Tibial nerve (tissue), 4 donors: ENCODE measurements at regions not wholly inside any gene's neighbourhood (a gene's known extent, or its start where the extent isn't known, plus 50 kb on each side); places are given as distances from the start of the nearest gene placed in this dataset.

Source experiments
- DNase-seq, 2 donors: peaks; one replicate each; pipeline ENCODE4 v3.0.0-alpha.2; 2019; ENCODE audit warnings: low spot score in 2 of 2
- H3K27ac ChIP-seq, 4 donors: fragments of 200-600 bp; sonication (generic) in 3 of 4; one replicate each; pipeline ENCODE4 v1.5.1; 2017 to 2019; ENCODE audit warnings: mild to moderate bottlenecking in 1 of 4
- H3K27me3 ChIP-seq, 2 donors: fragments of 200-600 bp; sonication (generic) in 1 of 2; one replicate each; pipeline versions ENCODE4 v1.5.1 to v1.6.0; 2017 to 2019
- H3K36me3 ChIP-seq, 3 donors: fragments of 200-600 bp; sonication (generic); one replicate each; pipeline ENCODE4 v1.5.1; 2018 to 2019
- H3K4me1 ChIP-seq, 4 donors: fragments of 200-600 bp; sonication (generic) in 3 of 4; one replicate each; pipeline ENCODE4 v1.5.1; 2017 to 2019
- H3K4me3 ChIP-seq, 4 donors: fragments of 200-600 bp; sonication (generic) in 3 of 4; one replicate each; pipeline ENCODE4 v1.5.1; 2017 to 2019; ENCODE audit warnings: mild to moderate bottlenecking in 1 of 4, moderate library complexity in 1 of 4
- H3K9me3 ChIP-seq, 4 donors: fragments of 200-600 bp; sonication (generic) in 3 of 4; one replicate each; pipeline ENCODE4 v1.5.1; 2017 to 2019
- EP300 ChIP-seq, 2 donors: sonication (generic); formaldehyde crosslinking; IDR thresholded peaks; one replicate each; pipeline ENCODE4 v1.6.1; 2017; ENCODE audit warnings: antibody characterized with exemption in 2 of 2, mild to moderate bottlenecking in 1 of 2
- POLR2A ChIP-seq, 2 donors: fragments of 450-650 bp; IDR thresholded peaks; one replicate each; pipeline ENCODE4 v1.6.1; 2017; ENCODE audit warnings: antibody characterized with exemption in 2 of 2, mild to moderate bottlenecking in 2 of 2, moderate library complexity in 2 of 2
- WGBS, 2 donors: methylation state at CpG; one replicate each; pipeline ENCODE4 v1.1.5; 2018; 5-methylcytosine and 5-hydroxymethylcytosine counted together
- TF ChIP-seq, protein P1 (sequence below), 5 experiments: fragments of 200-600 bp in 3 of 5; fragments of 450-650 bp in 2 of 5; sonication (generic) in 3 of 5; IDR thresholded peaks; one replicate each; pipeline ENCODE4 v1.5.1; 2016 to 2019; ENCODE audit warnings: antibody characterized with exemption in 5 of 5, mild to moderate bottlenecking in 3 of 5, moderate library complexity in 2 of 5

DNA sequence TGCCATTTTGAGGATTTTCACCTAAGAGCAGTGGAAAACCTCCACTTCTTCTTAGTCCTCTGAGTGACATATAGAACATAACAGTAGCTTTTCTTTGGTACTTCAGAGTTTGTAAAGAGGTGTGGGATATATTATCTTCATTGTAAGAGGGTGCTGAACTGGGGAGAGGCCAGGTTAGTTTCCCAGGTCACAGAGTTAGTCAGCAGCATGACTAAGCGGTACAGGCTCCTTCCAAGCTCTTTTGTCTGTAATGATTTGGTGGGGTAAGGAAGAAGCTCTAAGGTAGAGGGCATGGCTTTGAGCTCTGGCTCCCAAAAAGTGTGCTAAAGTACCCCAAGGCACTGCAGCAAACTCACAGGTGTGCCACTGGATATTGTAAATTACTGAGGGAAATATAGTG is 325.0 kb upstream of the PLXNA2 start:
- WGBS, 2 donors, result 84 to 95% methylated on average over 1 of the region's 1 CpG
- TF ChIP-seq POLR2A (IDR thresholded peaks at IDR 0.05), result no peak
- TF ChIP-seq EP300 (IDR thresholded peaks at IDR 0.05), result no peak
- TF ChIP-seq, protein P1, sequence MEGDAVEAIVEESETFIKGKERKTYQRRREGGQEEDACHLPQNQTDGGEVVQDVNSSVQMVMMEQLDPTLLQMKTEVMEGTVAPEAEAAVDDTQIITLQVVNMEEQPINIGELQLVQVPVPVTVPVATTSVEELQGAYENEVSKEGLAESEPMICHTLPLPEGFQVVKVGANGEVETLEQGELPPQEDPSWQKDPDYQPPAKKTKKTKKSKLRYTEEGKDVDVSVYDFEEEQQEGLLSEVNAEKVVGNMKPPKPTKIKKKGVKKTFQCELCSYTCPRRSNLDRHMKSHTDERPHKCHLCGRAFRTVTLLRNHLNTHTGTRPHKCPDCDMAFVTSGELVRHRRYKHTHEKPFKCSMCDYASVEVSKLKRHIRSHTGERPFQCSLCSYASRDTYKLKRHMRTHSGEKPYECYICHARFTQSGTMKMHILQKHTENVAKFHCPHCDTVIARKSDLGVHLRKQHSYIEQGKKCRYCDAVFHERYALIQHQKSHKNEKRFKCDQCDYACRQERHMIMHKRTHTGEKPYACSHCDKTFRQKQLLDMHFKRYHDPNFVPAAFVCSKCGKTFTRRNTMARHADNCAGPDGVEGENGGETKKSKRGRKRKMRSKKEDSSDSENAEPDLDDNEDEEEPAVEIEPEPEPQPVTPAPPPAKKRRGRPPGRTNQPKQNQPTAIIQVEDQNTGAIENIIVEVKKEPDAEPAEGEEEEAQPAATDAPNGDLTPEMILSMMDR (IDR thresholded peaks at IDR 0.05), result no peak
- H3K4me3 ChIP-seq, result no peak overlapping the region

DNA sequence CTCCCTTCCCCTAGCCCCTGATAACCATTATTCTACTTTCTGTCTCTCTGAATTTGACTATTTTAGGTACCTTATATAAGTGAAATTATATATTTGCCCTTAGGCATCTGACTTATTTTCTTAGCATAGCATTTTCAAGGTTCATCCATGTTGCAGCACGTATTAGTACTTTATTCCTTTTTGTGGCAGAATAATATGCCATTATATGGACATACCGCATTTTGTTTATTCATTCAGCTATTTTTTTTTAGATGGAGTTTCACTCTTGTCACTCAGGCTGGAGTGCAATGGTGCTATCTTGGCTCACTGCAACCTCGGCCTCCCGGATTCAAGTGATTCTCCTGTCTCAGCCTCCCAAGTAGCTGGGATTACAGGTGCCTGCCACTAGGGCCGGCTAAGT is 326.2 kb upstream of the PLXNA2 start:
- H3K4me1 ChIP-seq, result no peaks in the 10 kb centered on the region
- 84 to 95% methylated on average over 5 of the region's 5 CpGs for WGBS, 2 donors
- TF ChIP-seq EP300 (IDR thresholded peaks at IDR 0.05) (no peak), POLR2A (IDR thresholded peaks at IDR 0.05) (no peak)
- TF ChIP-seq, protein P1 (IDR thresholded peaks at IDR 0.05), result no peak

More for the DNA sequence above, 325.0 kb upstream of the PLXNA2 start:
- no peaks in the 10 kb centered on the region for H3K4me1 ChIP-seq
- peaks cover 0 to 7% (median 0%) of the 10 kb centered on the region in 4 donors for H3K9me3 ChIP-seq
- no peak for DNase-seq
- no peak overlapping the region for H3K27ac ChIP-seq
- no peaks in the 10 kb centered on the region for H3K36me3 ChIP-seq
- no peaks in the 10 kb centered on the region for H3K27me3 ChIP-seq

DNA sequence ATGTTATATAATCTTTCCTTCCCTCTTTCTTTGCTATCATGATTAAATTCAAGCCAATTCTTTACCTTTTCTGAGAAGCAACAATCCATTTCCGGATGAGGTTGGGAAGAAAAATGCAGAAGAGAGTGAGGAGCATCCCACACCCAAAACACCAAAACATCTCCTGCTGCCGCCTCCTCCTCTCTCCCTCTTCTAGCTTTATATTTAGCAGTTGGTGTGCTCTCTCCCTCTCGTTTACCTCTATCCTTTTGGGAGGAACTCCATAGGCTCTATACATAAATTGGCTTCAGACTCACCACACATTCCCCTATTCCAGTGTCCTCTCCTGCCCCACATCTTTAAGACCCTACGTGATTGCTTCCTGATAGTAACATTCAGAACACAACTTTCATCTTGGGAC is 332.2 kb upstream of the PLXNA2 start:
- WGBS, 2 donors, result 71 to 78% methylated on average over 4 of the region's 4 CpGs
- H3K27me3 ChIP-seq, result no peaks in the 10 kb centered on the region
- no peaks in the 10 kb centered on the region for H3K9me3 ChIP-seq
- H3K27ac ChIP-seq, result no peak overlapping the region
- H3K4me3 ChIP-seq, result no peak overlapping the region
- TF ChIP-seq EP300 (IDR thresholded peaks at IDR 0.05), result no peak
- no peak for TF ChIP-seq POLR2A (IDR thresholded peaks at IDR 0.05)
- TF ChIP-seq, protein P1 (IDR thresholded peaks at IDR 0.05), result no peak
- no peaks in the 10 kb centered on the region for H3K4me1 ChIP-seq
- H3K36me3 ChIP-seq, result no peaks in the 10 kb centered on the region
- no peak for DNase-seq

More for the DNA sequence above, 326.2 kb upstream of the PLXNA2 start:
- Histone ChIP-seq H3K27ac (no peak overlapping the region), H3K27me3 (no peaks in the 10 kb centered on the region), H3K36me3 (no peaks in the 10 kb centered on the region), H3K4me3 (no peak overlapping the region), H3K9me3 (peaks cover 0 to 7% (median 0%) of the 10 kb centered on the region in 4 donors)
- no peak for DNase-seq

DNA sequence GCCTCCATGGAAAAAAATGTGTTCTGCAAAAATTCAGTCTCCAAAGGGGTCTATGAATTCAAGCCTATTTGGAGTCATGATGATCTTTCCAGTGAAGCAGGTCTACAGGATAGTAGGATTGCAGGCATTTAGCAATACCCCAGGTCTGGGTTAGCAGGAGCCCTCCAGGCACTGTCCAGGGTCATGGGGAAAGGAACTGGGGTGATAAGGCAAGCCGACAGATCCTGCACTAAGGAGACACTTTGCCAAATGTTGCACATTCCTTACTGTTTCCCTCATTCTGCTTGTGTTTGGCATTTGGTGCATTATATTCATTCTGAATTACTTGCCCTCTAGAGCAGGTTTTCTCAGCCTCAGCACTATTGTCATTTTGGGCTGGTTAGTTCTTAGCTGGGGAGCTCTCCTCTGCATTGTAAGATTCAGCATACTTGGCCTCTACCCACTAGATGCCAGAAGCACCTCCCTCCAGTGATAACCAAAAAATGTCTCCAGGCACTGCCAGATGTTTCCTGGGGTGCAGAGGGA is 333.3 kb upstream of the PLXNA2 start:
- Histone ChIP-seq H3K27ac (no peak overlapping the region), H3K36me3 (no peaks in the 10 kb centered on the region), H3K9me3 (no peaks in the 10 kb centered on the region), H3K4me1 (no peaks in the 10 kb centered on the region), H3K4me3 (no peak overlapping the region), H3K27me3 (no peaks in the 10 kb centered on the region)
- 15 to 40% methylated on average over 1 of the region's 1 CpG for WGBS, 2 donors
- TF ChIP-seq, protein P1 (IDR thresholded peaks at IDR 0.05), result no peak
- no peak for TF ChIP-seq POLR2A (IDR thresholded peaks at IDR 0.05)
- no peak for TF ChIP-seq EP300 (IDR thresholded peaks at IDR 0.05)
- DNase-seq, result no peak

DNA sequence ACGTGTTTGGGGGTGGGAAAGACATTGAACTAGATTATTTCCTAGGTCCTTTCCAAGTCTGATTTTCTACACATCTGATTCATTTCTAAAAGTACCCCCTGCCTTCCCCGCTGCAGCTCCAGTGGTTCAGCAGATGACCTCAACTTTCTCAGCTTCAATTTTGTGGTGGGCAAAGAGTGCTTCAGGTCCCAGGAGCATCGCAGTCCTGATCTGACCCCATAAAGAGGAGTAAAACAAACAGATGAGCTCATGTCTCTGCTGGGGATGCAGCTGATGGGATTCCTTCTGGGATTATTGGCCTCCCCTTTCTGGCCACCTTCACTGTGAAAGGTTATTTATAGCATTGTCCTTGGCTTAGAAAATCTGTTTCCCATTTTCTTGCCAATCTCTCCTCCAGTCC is 337.0 kb upstream of the PLXNA2 start:
- H3K4me1 ChIP-seq, result no peaks in the 10 kb centered on the region
- no peak overlapping the region for H3K27ac ChIP-seq
- DNase-seq, result no peak
- H3K27me3 ChIP-seq, result no peaks in the 10 kb centered on the region
- no peak overlapping the region for H3K4me3 ChIP-seq
- WGBS, 2 donors, result 62 to 74% methylated on average over 3 of the region's 3 CpGs
- no peaks in the 10 kb centered on the region for H3K36me3 ChIP-seq
- no peaks in the 10 kb centered on the region for H3K9me3 ChIP-seq
- TF ChIP-seq POLR2A (IDR thresholded peaks at IDR 0.05), result no peak
- no peak for TF ChIP-seq EP300 (IDR thresholded peaks at IDR 0.05)
- TF ChIP-seq, protein P1 (IDR thresholded peaks at IDR 0.05), result no peak
